ENCODE measurements at regions not wholly inside any gene's neighbourhood (a gene's known extent, or its start where the extent isn't known, plus 50 kb on each side); places are given as distances from the start of the nearest gene placed in this dataset.

DNA sequence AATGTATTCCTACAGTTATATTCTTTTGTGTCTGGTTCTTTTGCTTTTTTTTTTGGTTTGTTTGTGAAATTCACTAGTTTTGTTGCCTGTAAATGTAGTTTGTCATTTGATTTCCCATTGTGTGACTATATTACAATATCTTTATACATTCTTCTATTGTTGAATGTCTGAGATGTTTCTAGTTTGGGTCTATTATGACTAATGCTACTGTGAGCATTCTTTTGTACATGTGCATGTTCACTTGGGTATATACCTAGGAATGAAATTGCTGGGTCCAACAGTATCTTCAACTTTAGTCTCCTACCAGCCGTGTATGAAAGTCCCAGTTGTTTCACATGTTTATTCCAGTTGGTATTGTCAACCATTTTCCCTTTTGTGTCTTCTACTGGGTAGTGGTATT is 112.7 kb upstream of the RBMS1 start:
- ATAC-seq: no peak; the same call in 2 of the 3 replicates

GRCh38 chr2:160608599-160608998 is 115.0 kb upstream of the RBMS1 start:
- ATAC-seq: no peak

More for the DNA sequence above, 112.7 kb upstream of the RBMS1 start:
- TF ChIP-seq ZNF70 (CRISPR knock-in tag; IDR thresholded peaks at IDR 0.05) (no peak), ZNF565 (CRISPR knock-in tag; conservative IDR thresholded peaks at IDR 0.05; ENCODE audit: low read depth) (no peak), ZNF8 (CRISPR knock-in tag; IDR thresholded peaks at IDR 0.05) (no peak), SNAI2 (CRISPR knock-in tag; IDR thresholded peaks at IDR 0.05) (no peak), TSHZ2 (CRISPR knock-in tag; IDR thresholded peaks at IDR 0.05) (no peak), ZFP3 (CRISPR knock-in tag; IDR thresholded peaks at IDR 0.05) (no peak), BACH2 (CRISPR knock-in tag; IDR thresholded peaks at IDR 0.05; ENCODE audit: borderline replicate concordance) (no peak), RARB (CRISPR knock-in tag; IDR thresholded peaks at IDR 0.05) (no peak), ZFP30 (CRISPR knock-in tag; IDR thresholded peaks at IDR 0.05) (no peak), PPARA (CRISPR knock-in tag; IDR thresholded peaks at IDR 0.05; ENCODE audit: borderline replicate concordance) (no peak), ZC3H10 (CRISPR knock-in tag; IDR thresholded peaks at IDR 0.05) (no peak), PATZ1 (CRISPR knock-in tag; IDR thresholded peaks at IDR 0.05; ENCODE audit: borderline replicate concordance) (no peak), CSDC2 (CRISPR knock-in tag; IDR thresholded peaks at IDR 0.05) (no peak), ISL1 (CRISPR knock-in tag; IDR thresholded peaks at IDR 0.05) (no peak), TOX (CRISPR knock-in tag; IDR thresholded peaks at IDR 0.05; ENCODE audit: borderline replicate concordance) (no peak), GLIS3 (CRISPR knock-in tag; IDR thresholded peaks at IDR 0.05) (no peak), ARNTL (CRISPR knock-in tag; IDR thresholded peaks at IDR 0.05; ENCODE audit: borderline replicate concordance, low read depth) (no peak)
- TF ChIP-seq, protein P1, sequence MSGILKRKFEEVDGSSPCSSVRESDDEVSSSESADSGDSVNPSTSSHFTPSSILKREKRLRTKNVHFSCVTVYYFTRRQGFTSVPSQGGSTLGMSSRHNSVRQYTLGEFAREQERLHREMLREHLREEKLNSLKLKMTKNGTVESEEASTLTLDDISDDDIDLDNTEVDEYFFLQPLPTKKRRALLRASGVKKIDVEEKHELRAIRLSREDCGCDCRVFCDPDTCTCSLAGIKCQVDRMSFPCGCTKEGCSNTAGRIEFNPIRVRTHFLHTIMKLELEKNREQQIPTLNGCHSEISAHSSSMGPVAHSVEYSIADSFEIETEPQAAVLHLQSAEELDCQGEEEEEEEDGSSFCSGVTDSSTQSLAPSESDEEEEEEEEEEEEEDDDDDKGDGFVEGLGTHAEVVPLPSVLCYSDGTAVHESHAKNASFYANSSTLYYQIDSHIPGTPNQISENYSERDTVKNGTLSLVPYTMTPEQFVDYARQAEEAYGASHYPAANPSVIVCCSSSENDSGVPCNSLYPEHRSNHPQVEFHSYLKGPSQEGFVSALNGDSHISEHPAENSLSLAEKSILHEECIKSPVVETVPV (CRISPR knock-in tag; IDR thresholded peaks at IDR 0.05): no peak

GRCh38 chr2:160609346-160609745 is 115.7 kb upstream of the RBMS1 start:
- no peak for ATAC-seq
- TF ChIP-seq ZFP3 (CRISPR knock-in tag; IDR thresholded peaks at IDR 0.05): no peak
- no peak for TF ChIP-seq ZNF70 (CRISPR knock-in tag; IDR thresholded peaks at IDR 0.05)
- TF ChIP-seq TCF4 (CRISPR knock-in tag; IDR thresholded peaks at IDR 0.05; ENCODE audit: borderline replicate concordance): no peak
- TF ChIP-seq, protein P1 (CRISPR knock-in tag; IDR thresholded peaks at IDR 0.05): no peak
- TF ChIP-seq TOX (CRISPR knock-in tag; IDR thresholded peaks at IDR 0.05; ENCODE audit: borderline replicate concordance): no peak
- TF ChIP-seq ZNF8 (CRISPR knock-in tag; IDR thresholded peaks at IDR 0.05): no peak
- no peak for TF ChIP-seq BACH2 (CRISPR knock-in tag; IDR thresholded peaks at IDR 0.05; ENCODE audit: borderline replicate concordance)
- TF ChIP-seq POU6F1 (CRISPR knock-in tag; IDR thresholded peaks at IDR 0.05; ENCODE audit: borderline replicate concordance, low read depth): no peak

More at GRCh38 chr2:160608599-160608998, 115.0 kb upstream of the RBMS1 start:
- TF ChIP-seq CSDC2 (CRISPR knock-in tag; IDR thresholded peaks at IDR 0.05) (no peak), ZFP30 (CRISPR knock-in tag; IDR thresholded peaks at IDR 0.05) (no peak), BACH2 (CRISPR knock-in tag; IDR thresholded peaks at IDR 0.05; ENCODE audit: borderline replicate concordance) (no peak), GLIS3 (CRISPR knock-in tag; IDR thresholded peaks at IDR 0.05) (no peak)

Data from SK-N-SH treated with all-trans-retinoic acid at 6 μM for 48 hours (cell line).